Natural killer cell treated with Interleukin-12 subunit alpha and Interleukin-12 subunit beta and Interleukin-15 and Interleukin-18, amount 100 ng/mL, for 72 hours (primary cell): ENCODE measurements at regions not wholly inside any gene's neighbourhood (a gene's known extent, or its start where the extent isn't known, plus 50 kb on each side); places are given as distances from the start of the nearest gene placed in this dataset.
"Not testable (repeated sequence)": the region's sequence is repeated elsewhere in the genome, so short reads cannot be mapped to it uniquely, and the experiment has no call there.

Source experiments
- ATAC-seq, 2 donors: fragments of 150-1000 bp; cut with Tn5 transposase in 1 of 2; sonication (Bioruptor Pico), chemical (Tn5 transposase) in 1 of 2; 2 replicates each; pipeline ENCODE4 v1.10.0; 2021
- DNase-seq: peaks from one replicate; pipeline ENCODE4 v3.0.0; 2022; ENCODE audit warnings: low spot score
- H3K27ac Mint-ChIP-seq, 2 donors: 1 replicate in 1 of 2; 2 replicates in 1 of 2; pipeline ENCODE4 v1.8.0; 2022; ENCODE audit warnings: mixed read lengths in 2 of 2, mild to moderate bottlenecking in 1 of 2, moderate library complexity in 1 of 2
- H3K27me3 Mint-ChIP-seq, 2 donors: 1 replicate in 1 of 2; 2 replicates in 1 of 2; pipeline ENCODE4 v1.8.0; 2022; ENCODE audit warnings: mixed read lengths in 2 of 2
- H3K36me3 Mint-ChIP-seq: one replicate; pipeline ENCODE4 v1.8.0; 2022; ENCODE audit warnings: mixed read lengths
- H3K4me1 Mint-ChIP-seq, 2 donors: 1 replicate in 1 of 2; 2 replicates in 1 of 2; pipeline ENCODE4 v1.8.0; 2022; ENCODE audit warnings: low read depth in 2 of 2, mixed read lengths in 2 of 2, mild to moderate bottlenecking in 1 of 2
- H3K4me3 Mint-ChIP-seq: one replicate; pipeline ENCODE4 v1.8.0; 2022; ENCODE audit warnings: mixed read lengths
- H3K9me3 Mint-ChIP-seq: 2 replicates; pipeline ENCODE4 v1.8.0; 2022; ENCODE audit warnings: mixed read lengths

DNA sequence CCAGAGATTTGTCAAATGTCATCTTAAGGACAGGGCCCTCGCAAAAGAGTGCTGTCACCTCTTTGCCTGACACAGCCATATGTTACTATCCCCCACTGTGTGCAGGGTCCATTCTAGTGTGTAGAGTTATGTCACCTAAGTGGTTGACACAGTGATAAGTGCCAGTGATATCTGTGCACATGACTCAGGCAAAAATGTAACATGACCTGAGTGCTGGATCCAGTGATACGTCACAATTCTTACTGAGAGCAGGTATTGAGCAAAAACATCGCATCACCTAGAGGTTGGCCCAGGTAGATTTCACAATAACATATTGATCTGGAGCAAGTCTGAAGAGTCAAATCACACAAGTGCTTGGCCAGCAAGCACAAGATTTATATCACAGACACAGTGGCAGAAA is 100.5 kb upstream of the BPY2 start:
- H3K27ac Mint-ChIP-seq, H3K9me3 Mint-ChIP-seq, H3K4me3 Mint-ChIP-seq, H3K36me3 Mint-ChIP-seq, H3K27me3 Mint-ChIP-seq, ATAC-seq, H3K4me1 Mint-ChIP-seq, DNase-seq: not testable (repeated sequence)

DNA sequence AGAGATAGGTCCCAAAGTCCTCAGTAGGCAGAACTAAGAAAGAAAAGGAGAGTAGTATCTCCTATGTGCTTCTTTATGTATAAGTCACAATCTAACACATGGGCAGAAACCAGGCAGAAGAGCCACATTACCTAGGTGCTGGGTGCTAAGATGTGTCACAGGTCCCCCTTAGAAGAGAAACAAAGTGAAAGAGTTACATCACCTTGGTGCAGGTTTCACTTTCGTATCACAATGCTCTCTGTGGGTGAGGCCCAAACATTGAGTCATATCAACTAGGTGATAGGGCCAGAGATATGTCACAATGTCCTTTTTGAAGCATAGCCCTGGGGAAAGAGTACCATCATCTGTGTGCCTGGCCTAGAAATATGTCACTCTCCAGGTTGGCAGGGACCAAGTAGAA is 96.1 kb upstream of the BPY2 start:
- not testable (repeated sequence) for H3K36me3 Mint-ChIP-seq, H3K4me3 Mint-ChIP-seq, H3K27me3 Mint-ChIP-seq, H3K27ac Mint-ChIP-seq, DNase-seq, H3K4me1 Mint-ChIP-seq, H3K9me3 Mint-ChIP-seq
- peak in 1 of 2 donors; percentile 44 for ATAC-seq

DNA sequence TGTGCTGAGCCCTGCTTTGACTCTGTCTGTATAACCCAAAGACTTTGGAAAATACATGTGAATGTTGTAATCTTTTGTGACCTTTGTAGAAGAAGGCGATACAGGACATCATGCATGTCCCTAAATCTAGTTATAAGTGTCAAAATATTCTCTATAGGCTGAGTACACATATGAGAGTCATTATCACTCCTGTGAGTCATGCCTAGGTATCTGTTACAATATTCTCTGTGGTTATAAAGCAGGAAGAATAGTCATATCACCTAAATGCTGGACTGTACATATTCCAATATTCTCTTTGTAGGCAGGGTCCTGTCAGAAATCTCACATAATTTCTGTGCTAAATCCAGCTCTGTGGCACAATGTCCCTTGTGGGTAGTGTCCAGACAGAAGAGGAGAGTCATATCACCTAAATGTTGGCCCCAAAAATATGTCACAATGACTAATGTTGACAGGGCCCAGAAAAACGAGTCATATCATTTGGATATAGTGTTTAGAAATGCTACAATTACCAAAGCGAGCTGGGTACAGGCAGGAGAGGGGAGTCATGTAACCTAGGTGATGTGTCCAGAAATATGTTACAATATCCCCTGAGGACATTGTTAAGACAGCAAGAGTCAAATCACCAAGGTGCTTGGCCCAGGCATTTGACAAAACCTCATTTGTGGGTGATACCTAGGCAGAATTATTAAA is 80.4 kb upstream of the BPY2 start:
- H3K36me3 Mint-ChIP-seq, H3K27ac Mint-ChIP-seq, ATAC-seq, H3K27me3 Mint-ChIP-seq, H3K9me3 Mint-ChIP-seq, H3K4me3 Mint-ChIP-seq, DNase-seq, H3K4me1 Mint-ChIP-seq: not testable (repeated sequence)

DNA sequence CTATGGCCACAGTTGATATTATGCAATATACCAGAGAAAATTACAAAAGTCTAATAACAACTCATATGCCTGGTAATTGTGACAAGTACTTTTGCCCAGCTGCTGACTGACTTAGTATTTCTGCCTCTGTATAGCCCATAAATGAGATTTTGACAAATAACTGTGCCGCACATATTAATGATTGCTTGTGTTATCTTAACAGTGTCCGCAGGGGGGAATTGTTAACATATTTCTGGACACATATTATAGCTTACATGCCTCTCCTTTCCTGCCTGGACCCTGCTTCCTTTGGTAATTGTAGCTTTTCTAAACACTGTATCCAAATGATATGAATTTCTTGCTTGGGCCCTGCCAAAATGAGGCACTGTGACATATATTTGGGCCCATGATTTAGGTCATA is 69.0 kb upstream of the BPY2 start:
- H3K4me3 Mint-ChIP-seq, H3K27ac Mint-ChIP-seq, H3K4me1 Mint-ChIP-seq, H3K9me3 Mint-ChIP-seq, H3K36me3 Mint-ChIP-seq, H3K27me3 Mint-ChIP-seq, ATAC-seq, DNase-seq: not testable (repeated sequence)

DNA sequence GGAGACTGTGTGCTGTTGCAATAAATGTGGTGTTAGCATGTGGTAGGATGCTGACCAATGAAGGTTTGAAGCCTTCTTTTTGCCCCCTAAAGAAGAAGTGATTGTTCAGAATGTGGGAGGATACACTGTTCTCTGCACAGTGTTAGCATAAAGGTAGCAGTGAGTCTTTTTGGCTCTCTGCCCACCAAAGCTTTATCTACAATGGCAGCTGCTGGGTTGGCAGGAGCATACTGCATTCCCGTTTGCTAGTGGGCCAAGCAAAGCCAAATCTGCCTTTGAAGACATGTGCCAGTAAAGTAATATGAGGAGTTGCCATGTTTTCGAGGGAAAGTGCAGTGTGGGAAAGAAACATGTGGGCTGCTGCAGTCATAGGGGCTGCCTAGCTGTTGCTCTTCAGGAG is 56.4 kb upstream of the BPY2 start:
- ATAC-seq, H3K27ac Mint-ChIP-seq, H3K27me3 Mint-ChIP-seq, H3K36me3 Mint-ChIP-seq, H3K4me3 Mint-ChIP-seq, H3K9me3 Mint-ChIP-seq, H3K4me1 Mint-ChIP-seq, DNase-seq: not testable (repeated sequence)

DNA sequence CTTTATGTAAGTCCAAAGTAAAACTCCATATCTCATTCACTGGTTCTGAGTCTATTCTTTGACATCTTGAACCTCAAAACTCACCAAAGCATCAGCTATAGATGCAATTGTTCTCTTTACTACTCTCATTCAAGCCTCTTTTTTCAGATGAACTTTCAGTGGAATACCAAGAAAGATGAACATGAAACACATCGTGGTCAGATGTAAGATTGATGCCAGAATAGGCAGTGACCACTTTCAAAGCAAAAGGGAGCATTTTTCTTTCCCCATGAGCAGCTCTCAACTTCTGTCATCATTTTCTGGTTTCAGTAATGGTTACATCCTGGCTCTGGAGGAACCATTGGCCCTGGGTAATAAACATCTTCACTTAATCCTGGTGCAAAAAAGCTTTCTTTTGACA is 50.6 kb upstream of the BPY2 start:
- ATAC-seq, H3K9me3 Mint-ChIP-seq, H3K4me3 Mint-ChIP-seq, H3K27me3 Mint-ChIP-seq, H3K4me1 Mint-ChIP-seq, H3K27ac Mint-ChIP-seq, H3K36me3 Mint-ChIP-seq, DNase-seq: not testable (repeated sequence)
